ENCODE measurements at regions not wholly inside any gene's neighbourhood (a gene's known extent, or its start where the extent isn't known, plus 50 kb on each side); places are given as distances from the start of the nearest gene placed in this dataset.

- Histone ChIP-seq H3K4me3 (ENCODE audit: low read depth, low read length) (no peak overlapping the region), H3K9me3 (ENCODE audit: control insufficient read depth, insufficient read depth, low read depth, low read length) (no peaks in the 10 kb centered on the region), H3K4me1 (ENCODE audit: control insufficient read depth, insufficient read depth, low read length) (no peaks in the 10 kb centered on the region), H3K36me3 (ENCODE audit: control insufficient read depth in 2 of 2, insufficient read depth in 1 of 2, low read length in 2 of 2) (no peaks in the 10 kb centered on the region), H3K27ac (ENCODE audit: extremely low read depth, low read depth, low read length) (no peak overlapping the region)
- TF ChIP-seq ZBTB48 (tag by site-specific recombination; IDR thresholded peaks at IDR 0.05) = no peak
- no peak for TF ChIP-seq ZNF548 (tag by site-specific recombination; IDR thresholded peaks at IDR 0.05)
- no peak for TF ChIP-seq ZNF362 (tag by site-specific recombination; IDR thresholded peaks at IDR 0.05)
- no peak for TF ChIP-seq ZNF404 (tag by site-specific recombination; IDR thresholded peaks at IDR 0.05)
- no peak for TF ChIP-seq ZNF521 (tag by site-specific recombination; IDR thresholded peaks at IDR 0.05)
- TF ChIP-seq MZF1 (tag by site-specific recombination; IDR thresholded peaks at IDR 0.05; ENCODE audit: borderline replicate concordance) = no peak
- no peak for TF ChIP-seq HIC1 (tag by site-specific recombination; IDR thresholded peaks at IDR 0.05)
- TF ChIP-seq ZNF670 (tag by site-specific recombination; IDR thresholded peaks at IDR 0.05; ENCODE audit: low read depth) = no peak
- TF ChIP-seq ZNF214 (tag by site-specific recombination; IDR thresholded peaks at IDR 0.05; ENCODE audit: borderline replicate concordance) = no peak
- TF ChIP-seq ZNF610 (tag by site-specific recombination; IDR thresholded peaks at IDR 0.05; ENCODE audit: borderline replicate concordance) = no peak
- POLR2A ChIA-PET = no interaction called here
- CTCF ChIA-PET = no interaction called here
Measured at GRCh38 chr13:104641309-104641708, 1575.1 kb upstream of the SLC10A2 start.

- peaks cover 6% of the 10 kb centered on the region for H3K4me1 ChIP-seq (ENCODE audit: control insufficient read depth, insufficient read depth, low read length)
- no peak overlapping the region for H3K27ac ChIP-seq (ENCODE audit: extremely low read depth, low read depth, low read length)
- no peak overlapping the region for H3K4me3 ChIP-seq (ENCODE audit: low read depth, low read length)
- H3K36me3 ChIP-seq (ENCODE audit: control insufficient read depth in 2 of 2, insufficient read depth in 1 of 2, low read length in 2 of 2) = no peaks in the 10 kb centered on the region
- ChIA-PET POLR2A (no interaction called here), CTCF (no interaction called here)
- TF ChIP-seq ZNF426 (tag by site-specific recombination; IDR thresholded peaks at IDR 0.05) = no peak
- TF ChIP-seq ZNF449 (tag by site-specific recombination; IDR thresholded peaks at IDR 0.05) = no peak
- no peak for TF ChIP-seq ZNF366 (tag by site-specific recombination; conservative IDR thresholded peaks at IDR 0.05)
- TF ChIP-seq ZFHX2 (tag by site-specific recombination; conservative IDR thresholded peaks at IDR 0.05) = no peak
- TF ChIP-seq ZNF629 (tag by site-specific recombination; IDR thresholded peaks at IDR 0.05) = no peak
- TF ChIP-seq ZNF112 (tag by site-specific recombination; IDR thresholded peaks at IDR 0.05) = no peak
- no peak for TF ChIP-seq ZNF510 (tag by site-specific recombination; IDR thresholded peaks at IDR 0.05; ENCODE audit: insufficient replicate concordance)
- no peak for TF ChIP-seq ZNF747 (tag by site-specific recombination; IDR thresholded peaks at IDR 0.05)
- no peak for TF ChIP-seq ZNF544 (tag by site-specific recombination; IDR thresholded peaks at IDR 0.05)
- TF ChIP-seq ZSCAN23 (tag by site-specific recombination; IDR thresholded peaks at IDR 0.05) = no peak
- TF ChIP-seq TSHZ1 (tag by site-specific recombination; IDR thresholded peaks at IDR 0.05; ENCODE audit: borderline replicate concordance) = no peak
- TF ChIP-seq ZNF132 (tag by site-specific recombination; IDR thresholded peaks at IDR 0.05; ENCODE audit: borderline replicate concordance) = no peak
- no peak for TF ChIP-seq ZNF768 (tag by site-specific recombination; IDR thresholded peaks at IDR 0.05)
- no peak for TF ChIP-seq ZBTB21 (tag by site-specific recombination; IDR thresholded peaks at IDR 0.05)
- TF ChIP-seq ZFP3 (tag by site-specific recombination; IDR thresholded peaks at IDR 0.05; ENCODE audit: low read depth) = no peak
- TF ChIP-seq KLF16 (tag by site-specific recombination; IDR thresholded peaks at IDR 0.05) = no peak
- no peak for TF ChIP-seq ZNF76 (tag by site-specific recombination; IDR thresholded peaks at IDR 0.05; ENCODE audit: borderline replicate concordance, low read depth)
- TF ChIP-seq ZBTB8A (tag by site-specific recombination; IDR thresholded peaks at IDR 0.05) = no peak
- TF ChIP-seq ZNF10 (tag by site-specific recombination; IDR thresholded peaks at IDR 0.05) = no peak
- H3K9me3 ChIP-seq (ENCODE audit: control insufficient read depth, insufficient read depth, low read depth, low read length) = no peaks in the 10 kb centered on the region
Measured at GRCh38 chr13:104635879-104636278, 1569.7 kb upstream of the SLC10A2 start.
